Vagina (tissue), 2 donors: ENCODE measurements at regions not wholly inside any gene's neighbourhood (a gene's known extent, or its start where the extent isn't known, plus 50 kb on each side); places are given as distances from the start of the nearest gene placed in this dataset.

Experiments used
- POLR2A ChIP-seq, 2 donors: fragments of 450-650 bp; IDR thresholded peaks; one replicate each; pipeline ENCODE4 v1.6.1; 2017; ENCODE audit warnings: antibody characterized with exemption in 2 of 2, mild to moderate bottlenecking in 2 of 2, moderate library complexity in 2 of 2
- TF ChIP-seq, protein P1 (sequence below), 3 experiments: fragments of 450-650 bp in 2 of 3; fragments of 200-600 bp in 1 of 3; sonication (generic) in 1 of 3; IDR thresholded peaks; one replicate each; pipeline ENCODE4 v1.5.1; 2017 to 2019; ENCODE audit warnings: antibody characterized with exemption in 3 of 3, mild to moderate bottlenecking in 2 of 3, moderate library complexity in 2 of 3

DNA sequence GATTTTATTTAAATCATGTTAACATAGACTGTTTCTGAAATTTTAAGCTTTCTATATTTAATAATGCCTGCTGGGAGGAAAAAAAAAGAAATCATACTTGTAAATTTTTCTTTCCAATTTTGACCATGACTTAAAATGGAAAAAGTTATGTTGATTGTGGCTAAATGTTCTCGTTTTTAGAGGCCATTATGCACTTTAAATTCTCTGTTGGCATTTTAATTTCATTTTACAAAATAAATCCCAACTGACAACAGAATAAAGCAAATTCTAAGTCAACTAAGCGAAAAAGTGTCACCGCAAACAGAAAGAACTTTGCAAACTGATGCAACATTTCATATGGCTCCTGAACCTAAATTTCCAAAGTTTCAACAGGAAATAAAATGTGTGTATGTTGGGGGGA lies 74.8 kb upstream of the G2E3 start:
- TF ChIP-seq, protein P1, sequence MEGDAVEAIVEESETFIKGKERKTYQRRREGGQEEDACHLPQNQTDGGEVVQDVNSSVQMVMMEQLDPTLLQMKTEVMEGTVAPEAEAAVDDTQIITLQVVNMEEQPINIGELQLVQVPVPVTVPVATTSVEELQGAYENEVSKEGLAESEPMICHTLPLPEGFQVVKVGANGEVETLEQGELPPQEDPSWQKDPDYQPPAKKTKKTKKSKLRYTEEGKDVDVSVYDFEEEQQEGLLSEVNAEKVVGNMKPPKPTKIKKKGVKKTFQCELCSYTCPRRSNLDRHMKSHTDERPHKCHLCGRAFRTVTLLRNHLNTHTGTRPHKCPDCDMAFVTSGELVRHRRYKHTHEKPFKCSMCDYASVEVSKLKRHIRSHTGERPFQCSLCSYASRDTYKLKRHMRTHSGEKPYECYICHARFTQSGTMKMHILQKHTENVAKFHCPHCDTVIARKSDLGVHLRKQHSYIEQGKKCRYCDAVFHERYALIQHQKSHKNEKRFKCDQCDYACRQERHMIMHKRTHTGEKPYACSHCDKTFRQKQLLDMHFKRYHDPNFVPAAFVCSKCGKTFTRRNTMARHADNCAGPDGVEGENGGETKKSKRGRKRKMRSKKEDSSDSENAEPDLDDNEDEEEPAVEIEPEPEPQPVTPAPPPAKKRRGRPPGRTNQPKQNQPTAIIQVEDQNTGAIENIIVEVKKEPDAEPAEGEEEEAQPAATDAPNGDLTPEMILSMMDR (IDR thresholded peaks at IDR 0.05), result no peak
- TF ChIP-seq POLR2A (IDR thresholded peaks at IDR 0.05), result no peak
